HL-60 (cell line): ENCODE measurements at regions not wholly inside any gene's neighbourhood (a gene's known extent, or its start where the extent isn't known, plus 50 kb on each side); places are given as distances from the start of the nearest gene placed in this dataset.

Experiments
- CTCF ChIP-seq: IDR thresholded peaks from one replicate; pipeline ENCODE4 v1.5.1; 2011; ENCODE audit warnings: low read length, control low read depth, inconsistent platforms; ENCODE audit not compliant: insufficient read depth
- GABPA ChIP-seq: IDR thresholded peaks from 2 replicates; pipeline ENCODE4 v1.6.1; 2012; ENCODE audit warnings: low read depth
- POLR2AphosphoS5 ChIP-seq: IDR thresholded peaks from 2 replicates; pipeline ENCODE4 v1.6.1; 2012; ENCODE audit warnings: low read depth
- REST ChIP-seq: IDR thresholded peaks from 2 replicates; pipeline ENCODE4 v1.6.1; 2012; ENCODE audit warnings: low read depth; ENCODE audit not compliant: insufficient replicate concordance
- SPI1 ChIP-seq: IDR thresholded peaks from 2 replicates; pipeline ENCODE4 v1.6.1; 2012; ENCODE audit warnings: low read depth, mild to moderate bottlenecking, borderline replicate concordance

GRCh38 chr13:31631071-31631470 lies 108.3 kb upstream of the RXFP2 start:
- no peak for TF ChIP-seq CTCF
- no peak for TF ChIP-seq GABPA
- TF ChIP-seq REST = no peak
- no peak for TF ChIP-seq POLR2AphosphoS5
- no peak for TF ChIP-seq SPI1
